Keratinocyte (primary cell): ENCODE measurements at regions not wholly inside any gene's neighbourhood (a gene's known extent, or its start where the extent isn't known, plus 50 kb on each side); places are given as distances from the start of the nearest gene placed in this dataset.

Source experiments
- DNase-seq: peaks from one replicate; pipeline ENCODE4 v3.0.0-alpha.2; 2011; ENCODE audit warnings: low read depth, missing footprints, low spot score
- FAIRE-seq: peaks from 2 replicates; lab custom pipeline; 2011; peaks lifted over from hg19 to GRCh38; lab: Jason Lieb, UNC
- H2AFZ ChIP-seq: 2 replicates; pipeline ENCODE4 v1.6.0; 2012; ENCODE audit warnings: low read length, control low read depth, inconsistent platforms; ENCODE audit not compliant: control insufficient read depth
- H3K27ac ChIP-seq: 2 replicates; pipeline ENCODE4 v1.5.1; 2011; ENCODE audit warnings: low read length; ENCODE audit not compliant: control insufficient read depth, insufficient read depth
- H3K27me3 ChIP-seq: 3 replicates; pipeline ENCODE4 v1.6.0; 2011; ENCODE audit warnings: low read length; ENCODE audit not compliant: control insufficient read depth, insufficient read depth; ENCODE audit errors: extremely low read depth
- H3K36me3 ChIP-seq, 2 experiments: 2 replicates in 1 of 2; 3 replicates in 1 of 2; pipeline ENCODE4 v1.5.1; 2011; ENCODE audit warnings: low read length in 2 of 2, mild to moderate bottlenecking in 1 of 2; ENCODE audit not compliant: control insufficient read depth in 2 of 2, insufficient read depth in 2 of 2; ENCODE audit errors: extremely low read depth in 1 of 2
- H3K4me1 ChIP-seq: 3 replicates; pipeline ENCODE4 v1.5.1; 2011; ENCODE audit warnings: low read length; ENCODE audit not compliant: control insufficient read depth, insufficient read depth; ENCODE audit errors: extremely low read depth
- H3K4me2 ChIP-seq: 3 replicates; pipeline ENCODE4 v1.6.0; 2011; ENCODE audit warnings: low read depth, low read length; ENCODE audit not compliant: control insufficient read depth, insufficient read depth; ENCODE audit errors: extremely low read depth
- H3K4me3 ChIP-seq, 3 experiments: fragments of 200-600 bp in 1 of 3; sonication (generic) in 1 of 3; 2 replicates in 2 of 3; 3 replicates in 1 of 3; pipeline ENCODE4 v1.5.1; 2011 to 2016; ENCODE audit warnings: low read length in 3 of 3, mild to moderate bottlenecking in 3 of 3, control low read depth in 2 of 3, inconsistent platforms in 1 of 3, low read depth in 1 of 3, mixed read lengths in 1 of 3, mixed run types in 1 of 3, moderate library complexity in 1 of 3; ENCODE audit not compliant: control insufficient read depth in 2 of 3, insufficient read depth in 2 of 3; ENCODE audit errors: extremely low read depth in 1 of 3
- H3K79me2 ChIP-seq: 2 replicates; pipeline ENCODE4 v1.6.0; 2012; ENCODE audit warnings: low read length; ENCODE audit not compliant: control insufficient read depth, insufficient read depth
- H3K9ac ChIP-seq: 3 replicates; pipeline ENCODE4 v1.6.0; 2011; ENCODE audit warnings: low read length; ENCODE audit not compliant: control insufficient read depth, insufficient read depth; ENCODE audit errors: extremely low read depth
- H3K9me1 ChIP-seq: 3 replicates; pipeline ENCODE4 v1.6.0; 2011; ENCODE audit warnings: low read length; ENCODE audit not compliant: control insufficient read depth, insufficient read depth; ENCODE audit errors: extremely low read depth
- H3K9me3 ChIP-seq: 2 replicates; pipeline ENCODE4 v1.5.1; 2012; ENCODE audit warnings: low read depth, low read length; ENCODE audit not compliant: control insufficient read depth
- H4K20me1 ChIP-seq: 3 replicates; pipeline ENCODE4 v1.6.0; 2011; ENCODE audit warnings: low read length; ENCODE audit not compliant: control insufficient read depth, insufficient read depth; ENCODE audit errors: extremely low read depth
- EZH2 ChIP-seq: IDR thresholded peaks from one replicate; pipeline ENCODE4 v1.6.1; 2012; ENCODE audit warnings: inconsistent platforms, mild to moderate bottlenecking, low read length, moderate library complexity
- dilution Hi-C: fragments of 300-500 bp; cut with MboI; formaldehyde crosslinking; loops from one replicate; pipeline ENCODE4 v1.7.0; 2020; ENCODE audit warnings: low sequenced_read_pairs; ENCODE audit not compliant: extremely low pct_ligation_motif_present
- TF ChIP-seq, protein P1 (sequence below), 3 experiments: IDR thresholded peaks in 1 of 3; conservative IDR thresholded peaks in 1 of 3; optimal IDR thresholded peaks in 1 of 3; 2 replicates in 2 of 3; 3 replicates in 1 of 3; pipeline versions ENCODE3 to v1.5.1; 2011; ENCODE audit warnings: low read length in 3 of 3, mild to moderate bottlenecking in 3 of 3, moderate library complexity in 2 of 3, control low read depth in 1 of 3, inconsistent platforms in 1 of 3; ENCODE audit not compliant: insufficient read depth in 2 of 3; ENCODE audit errors: extremely low read depth in 1 of 3

- no peaks in the 10 kb centered on the region for H3K27me3 ChIP-seq
- H2AFZ ChIP-seq, result no peak overlapping the region
- FAIRE-seq (no peak), DNase-seq (no peak)
- H3K9ac ChIP-seq, result no peak overlapping the region
- H3K9me1 ChIP-seq, result no peaks in the 10 kb centered on the region
- H3K4me3 ChIP-seq, result no peak overlapping the region
- no peak overlapping the region for H3K4me2 ChIP-seq
- no peaks in the 10 kb centered on the region for H3K79me2 ChIP-seq
- H3K27ac ChIP-seq, result no peak overlapping the region
- no peaks in the 10 kb centered on the region for H3K36me3 ChIP-seq
- H4K20me1 ChIP-seq, result no peaks in the 10 kb centered on the region
- no peaks in the 10 kb centered on the region for H3K9me3 ChIP-seq
- dilution Hi-C loops, result no loop called here
- TF ChIP-seq, protein P1, sequence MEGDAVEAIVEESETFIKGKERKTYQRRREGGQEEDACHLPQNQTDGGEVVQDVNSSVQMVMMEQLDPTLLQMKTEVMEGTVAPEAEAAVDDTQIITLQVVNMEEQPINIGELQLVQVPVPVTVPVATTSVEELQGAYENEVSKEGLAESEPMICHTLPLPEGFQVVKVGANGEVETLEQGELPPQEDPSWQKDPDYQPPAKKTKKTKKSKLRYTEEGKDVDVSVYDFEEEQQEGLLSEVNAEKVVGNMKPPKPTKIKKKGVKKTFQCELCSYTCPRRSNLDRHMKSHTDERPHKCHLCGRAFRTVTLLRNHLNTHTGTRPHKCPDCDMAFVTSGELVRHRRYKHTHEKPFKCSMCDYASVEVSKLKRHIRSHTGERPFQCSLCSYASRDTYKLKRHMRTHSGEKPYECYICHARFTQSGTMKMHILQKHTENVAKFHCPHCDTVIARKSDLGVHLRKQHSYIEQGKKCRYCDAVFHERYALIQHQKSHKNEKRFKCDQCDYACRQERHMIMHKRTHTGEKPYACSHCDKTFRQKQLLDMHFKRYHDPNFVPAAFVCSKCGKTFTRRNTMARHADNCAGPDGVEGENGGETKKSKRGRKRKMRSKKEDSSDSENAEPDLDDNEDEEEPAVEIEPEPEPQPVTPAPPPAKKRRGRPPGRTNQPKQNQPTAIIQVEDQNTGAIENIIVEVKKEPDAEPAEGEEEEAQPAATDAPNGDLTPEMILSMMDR (optimal IDR thresholded peaks at IDR 0.05 in 1 of 3, IDR thresholded peaks at IDR 0.05 in 1 of 3, conservative IDR thresholded peaks at IDR 0.05 in 1 of 3; ENCODE audit: extremely low read depth in 1 of 3, insufficient read depth in 2 of 3, low read length in 3 of 3), result no peak
- TF ChIP-seq EZH2, result no peak
- no peaks in the 10 kb centered on the region for H3K4me1 ChIP-seq
Observed at GRCh38 chr13:78402708-78403400, 200.5 kb downstream of the POU4F1 start.

DNA sequence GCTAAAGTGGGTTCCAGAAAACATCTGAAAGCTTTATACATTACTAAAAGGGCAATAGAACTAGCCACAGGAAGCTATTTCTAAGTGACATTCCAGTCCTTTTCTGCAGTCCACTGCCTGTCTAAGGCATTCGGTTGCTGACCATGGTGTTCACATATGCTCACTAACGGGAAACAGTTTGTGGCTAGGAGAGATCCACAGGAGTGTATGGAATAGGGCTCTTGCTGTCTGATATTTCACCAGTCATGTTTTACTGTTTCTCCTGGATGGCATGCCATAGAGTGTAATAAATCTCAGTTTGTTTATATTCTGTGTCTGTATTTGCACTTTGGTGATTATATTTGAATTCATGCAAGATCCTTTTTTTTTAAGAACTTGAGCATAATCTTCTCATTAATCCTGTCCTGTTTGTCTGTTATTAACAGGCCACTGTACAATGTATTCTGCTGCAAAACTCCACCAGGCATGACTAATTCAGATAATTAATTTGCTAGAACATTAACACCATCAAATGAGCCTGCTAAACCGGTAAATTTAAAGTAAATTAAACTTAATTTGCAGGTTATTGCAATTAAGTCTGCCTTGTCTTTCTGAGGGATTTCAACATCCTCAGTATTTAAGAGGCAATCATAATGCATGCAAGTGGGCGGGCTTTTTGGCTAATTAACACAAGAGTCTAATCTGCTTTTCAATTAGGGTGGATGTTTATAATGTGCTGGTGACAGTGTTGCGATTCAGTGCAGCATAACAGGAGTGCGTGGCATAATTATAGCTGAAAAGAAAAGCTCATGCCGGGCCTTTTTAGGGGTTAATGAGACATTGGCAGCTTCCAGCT lies 201.3 kb downstream of the POU4F1 start:
- dilution Hi-C loops, result no loop called here
- no peaks in the 10 kb centered on the region for H3K4me1 ChIP-seq
- no peaks in the 10 kb centered on the region for H3K79me2 ChIP-seq
- H3K27me3 ChIP-seq, result no peaks in the 10 kb centered on the region
- no peak overlapping the region for H3K27ac ChIP-seq
- DNase-seq (no peak), FAIRE-seq (no peak)
- no peaks in the 10 kb centered on the region for H3K36me3 ChIP-seq
- no peak overlapping the region for H2AFZ ChIP-seq
- H3K9ac ChIP-seq, result no peak overlapping the region
- TF ChIP-seq, protein P1 (optimal IDR thresholded peaks at IDR 0.05 in 1 of 3, IDR thresholded peaks at IDR 0.05 in 1 of 3, conservative IDR thresholded peaks at IDR 0.05 in 1 of 3; ENCODE audit: extremely low read depth in 1 of 3, insufficient read depth in 2 of 3, low read length in 3 of 3), result no peak
- no peak for TF ChIP-seq EZH2
- H3K4me3 ChIP-seq, result no peak overlapping the region
- H3K4me2 ChIP-seq, result no peak overlapping the region
- H4K20me1 ChIP-seq, result no peaks in the 10 kb centered on the region
- H3K9me3 ChIP-seq, result no peaks in the 10 kb centered on the region
- H3K9me1 ChIP-seq, result no peaks in the 10 kb centered on the region
